GM21390 (cell line): ENCODE measurements at regions not wholly inside any gene's neighbourhood (a gene's known extent, or its start where the extent isn't known, plus 50 kb on each side); places are given as distances from the start of the nearest gene placed in this dataset.
"Not testable (repeated sequence)": the region's sequence is repeated elsewhere in the genome, so short reads cannot be mapped to it uniquely, and the experiment has no call there.

ENCODE experiments used
- ATAC-seq: cut with Tn5 transposase; IDR thresholded peaks from one replicate; pipeline ENCODE4 v1.9.1; 2021; ENCODE audit not compliant: unreplicated experiment

GRCh38 chr2:220783671-220784070 is 788.4 kb downstream of the EPHA4 start:
- no peak for ATAC-seq

GRCh38 chr2:220785178-220785577 is 786.9 kb downstream of the EPHA4 start:
- ATAC-seq: no peak

- ATAC-seq: no peak
Measured at GRCh38 chr2:220786216-220786615, 785.9 kb downstream of the EPHA4 start.

GRCh38 chr2:220787251-220787650 is 784.9 kb downstream of the EPHA4 start:
- no peak for ATAC-seq

GRCh38 chr2:220789961-220790360 is 782.1 kb downstream of the EPHA4 start:
- no peak for ATAC-seq

- ATAC-seq: no peak
Measured at GRCh38 chr2:220795705-220796104, 776.4 kb downstream of the EPHA4 start.

DNA sequence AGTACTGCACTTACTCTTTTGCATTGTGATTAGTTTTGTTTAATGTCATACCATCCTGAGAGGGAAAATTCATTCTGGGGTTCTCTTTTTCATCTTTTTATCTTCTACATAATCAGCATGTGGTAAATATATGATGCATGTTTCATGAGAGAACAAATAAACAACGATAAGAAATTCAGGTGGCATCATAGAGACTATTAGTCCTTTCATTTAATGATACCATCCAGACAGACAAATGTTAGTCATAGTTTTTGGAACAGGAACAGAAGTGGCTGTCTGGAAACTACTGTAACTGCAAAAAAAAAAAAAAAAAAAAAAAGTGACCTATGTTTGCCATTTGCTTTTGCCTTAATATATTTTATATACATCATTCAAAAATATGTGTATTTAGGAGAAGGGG is 761.0 kb downstream of the EPHA4 start:
- ATAC-seq: no peak

- no peak for ATAC-seq
Measured at GRCh38 chr2:220811952-220812570, 760.0 kb downstream of the EPHA4 start.

GRCh38 chr2:220814441-220814840 is 757.7 kb downstream of the EPHA4 start:
- ATAC-seq: no peak

- no peak for ATAC-seq
Measured at GRCh38 chr2:220815698-220816097, 756.4 kb downstream of the EPHA4 start.

DNA sequence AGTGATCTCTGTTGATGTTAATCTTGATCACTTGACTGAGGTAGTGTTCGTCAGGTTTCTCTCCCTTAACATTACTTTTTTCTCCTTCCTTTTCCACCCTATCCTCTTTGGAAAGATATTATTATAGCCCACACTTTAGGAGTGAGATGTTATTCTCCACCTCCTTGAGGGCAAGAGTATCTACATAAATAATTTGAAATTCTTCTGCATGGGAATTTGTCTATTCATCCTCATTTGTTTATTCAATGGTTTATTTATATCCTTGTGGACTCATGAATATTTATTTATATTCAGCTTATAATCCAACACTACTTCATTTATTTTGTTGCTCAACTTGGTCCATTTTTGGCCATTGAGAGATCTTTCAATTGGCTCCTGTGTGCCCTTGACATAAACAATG is 750.4 kb downstream of the EPHA4 start:
- ATAC-seq: no peak

GRCh38 chr2:220823590-220823989 is 748.5 kb downstream of the EPHA4 start:
- not testable (repeated sequence) for ATAC-seq

- no peak for ATAC-seq
Measured at GRCh38 chr2:220833446-220833845, 738.7 kb downstream of the EPHA4 start.

GRCh38 chr2:220835583-220835982 is 736.5 kb downstream of the EPHA4 start:
- ATAC-seq: no peak

DNA sequence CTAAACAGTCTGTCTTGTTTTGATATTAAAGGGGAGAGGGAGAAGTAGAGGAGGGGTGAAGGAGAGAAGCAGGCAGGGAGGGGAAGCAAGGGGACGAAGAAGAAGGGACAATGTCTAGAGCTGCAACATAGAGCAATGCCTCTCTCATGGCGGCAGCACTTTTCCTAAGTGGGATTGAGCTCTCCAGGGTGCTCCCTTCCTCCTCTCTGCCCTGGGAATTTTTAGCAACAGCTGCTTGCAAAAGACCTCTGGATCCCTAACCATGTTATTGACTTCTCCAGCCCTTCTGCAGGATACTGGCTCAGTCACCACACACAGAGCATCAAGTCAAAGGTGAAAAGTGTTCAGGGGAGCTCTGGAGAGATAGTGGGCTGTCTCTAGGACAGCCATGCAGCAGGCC is 734.9 kb downstream of the EPHA4 start:
- ATAC-seq: no peak

DNA sequence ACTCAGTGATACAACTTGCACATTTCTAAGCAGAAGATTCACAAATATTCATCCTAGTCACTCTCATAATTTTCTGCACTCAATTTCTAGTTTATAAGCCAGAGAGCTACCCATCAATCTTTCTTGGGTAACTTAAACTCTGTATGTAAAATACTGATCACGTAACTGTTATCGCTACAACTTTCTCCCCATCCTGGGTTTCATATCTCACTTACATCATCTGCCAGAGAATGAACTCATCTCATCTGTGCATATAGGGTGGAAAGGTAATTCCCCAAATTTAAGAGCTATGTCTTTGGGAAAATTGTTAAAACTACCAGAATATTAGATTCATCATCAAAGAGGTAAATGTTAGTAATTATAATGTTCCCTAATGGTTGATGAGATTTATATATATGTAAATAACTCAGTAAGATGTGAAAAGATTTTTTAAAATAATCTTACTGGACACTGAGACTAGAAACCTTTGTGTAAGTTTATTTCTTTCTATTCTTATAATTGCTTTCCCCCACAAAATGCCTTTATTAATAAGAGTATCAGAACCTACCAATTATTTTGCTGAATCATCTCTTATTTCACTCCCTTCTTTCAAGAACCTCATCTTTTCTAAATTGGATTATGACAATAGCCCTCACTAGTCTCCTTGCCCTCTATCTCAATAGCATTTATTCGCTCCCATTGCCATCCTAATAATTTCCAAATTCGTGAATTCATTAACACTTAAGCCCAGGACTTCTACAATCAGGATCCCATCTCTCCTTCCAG is 729.0 kb downstream of the EPHA4 start:
- no peak for ATAC-seq

DNA sequence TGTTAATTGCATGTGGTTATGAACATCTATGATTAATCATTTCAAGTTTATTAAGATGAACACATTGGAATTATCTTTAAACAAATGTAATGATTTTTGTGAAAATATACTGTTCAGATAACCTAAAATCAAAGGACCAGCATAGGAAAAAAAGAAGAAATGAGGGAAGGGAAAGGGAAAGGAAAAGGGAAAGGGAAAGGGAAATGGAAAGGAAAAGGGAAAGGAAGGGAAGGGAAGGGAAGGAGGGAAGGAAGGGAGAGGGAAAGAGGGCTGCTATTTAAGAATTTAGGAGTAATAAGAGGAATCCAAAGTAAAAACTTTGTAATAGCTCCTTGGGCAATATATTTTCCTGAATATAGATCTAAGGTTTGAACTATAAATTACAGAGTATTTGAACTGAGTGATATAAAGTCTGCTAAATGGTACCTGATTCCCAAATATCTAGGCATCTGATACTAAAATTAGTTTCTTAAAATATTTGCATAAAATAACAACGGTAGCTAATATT is 726.3 kb downstream of the EPHA4 start:
- ATAC-seq: no peak

- ATAC-seq: no peak
Measured at GRCh38 chr2:220847006-220847405, 725.1 kb downstream of the EPHA4 start.

DNA sequence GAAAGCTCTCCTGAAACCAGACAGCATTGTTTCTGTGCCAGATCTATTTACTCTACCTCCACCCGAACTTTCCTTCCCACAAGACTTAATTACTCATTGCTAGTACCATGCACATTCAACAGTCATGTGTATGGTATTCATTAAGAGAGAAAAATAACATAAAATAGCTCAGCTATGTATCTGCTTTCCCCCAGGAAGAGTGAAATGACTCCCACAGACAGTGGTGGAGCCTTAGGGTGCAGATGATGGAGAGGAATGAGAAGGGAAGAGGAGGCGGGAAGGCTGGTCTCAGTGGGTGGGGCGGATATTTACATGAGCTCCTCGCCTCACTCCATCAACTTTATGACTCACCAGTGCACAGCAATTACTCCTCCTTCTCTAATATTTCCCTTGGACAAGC is 724.5 kb downstream of the EPHA4 start:
- no peak for ATAC-seq

GRCh38 chr2:220849433-220849832 is 722.7 kb downstream of the EPHA4 start:
- no peak for ATAC-seq

DNA sequence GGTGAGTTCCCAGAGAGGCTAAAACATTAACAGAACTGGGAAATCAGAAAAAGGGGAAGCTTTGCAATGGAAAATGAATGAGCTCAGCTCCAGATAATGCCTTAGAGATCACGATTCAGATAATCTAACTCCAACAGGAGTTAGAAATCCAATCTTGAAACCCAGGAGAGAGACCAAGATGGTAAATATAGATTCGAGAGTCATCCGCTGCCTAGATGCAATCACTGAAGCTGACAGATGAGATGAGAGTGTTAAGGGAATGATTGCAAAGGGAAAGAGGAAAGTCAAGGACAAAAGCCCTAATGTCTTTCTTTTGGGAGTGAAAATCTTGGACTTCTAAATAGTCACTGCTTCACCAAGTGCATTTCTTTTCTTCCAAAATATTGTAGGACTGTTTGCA is 722.0 kb downstream of the EPHA4 start:
- no peak for ATAC-seq

DNA sequence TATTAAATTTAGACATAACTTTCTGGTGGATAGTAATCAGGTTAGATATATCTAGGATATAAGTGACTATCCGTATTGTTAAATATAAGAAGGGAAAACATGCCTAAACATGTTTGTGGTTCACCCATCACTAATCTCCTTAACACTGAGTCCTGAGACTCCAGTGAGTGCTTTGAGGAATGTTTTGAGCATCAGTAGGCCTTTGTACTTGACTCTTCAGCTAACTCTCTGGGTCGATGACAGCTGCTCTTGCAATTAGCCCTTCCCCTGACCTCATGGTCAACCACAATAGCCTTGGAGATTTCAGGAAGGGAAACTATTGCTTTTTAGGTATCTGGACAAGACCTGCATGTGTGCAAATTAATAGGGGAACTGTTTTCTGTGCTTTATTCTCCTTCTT is 716.8 kb downstream of the EPHA4 start:
- ATAC-seq: no peak

DNA sequence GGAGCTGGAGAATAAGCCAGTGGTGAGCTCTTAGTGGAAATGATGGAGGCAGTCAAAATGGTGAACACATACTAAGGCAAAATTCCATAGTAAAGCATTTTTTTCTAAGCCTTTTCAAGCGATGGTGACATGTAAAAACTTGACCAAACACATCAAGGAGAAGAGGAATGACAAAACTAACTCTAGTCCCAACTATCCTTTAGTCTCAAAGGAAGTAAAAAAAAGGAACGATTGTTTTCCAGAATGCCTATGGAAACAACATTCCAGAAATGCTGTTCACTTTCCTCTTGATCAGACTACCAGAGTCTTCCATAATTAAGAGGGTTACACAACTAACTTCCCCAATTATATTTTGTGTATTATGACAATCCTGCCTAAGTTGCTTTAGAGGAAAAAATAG is 715.6 kb downstream of the EPHA4 start:
- no peak for ATAC-seq
